GM12892 (cell line): ENCODE measurements at regions not wholly inside any gene's neighbourhood (a gene's known extent, or its start where the extent isn't known, plus 50 kb on each side); places are given as distances from the start of the nearest gene placed in this dataset.

ENCODE experiments used
- DNase-seq: peaks from one replicate; pipeline ENCODE4 v3.0.0; 2011; ENCODE audit not compliant: insufficient read length
- FAIRE-seq: peaks from 2 replicates; lab custom pipeline; 2011; peaks lifted over from hg19 to GRCh38; lab: Jason Lieb, UNC
- POLR2A ChIP-seq: IDR thresholded peaks from 2 replicates; pipeline ENCODE4 v1.6.1; 2011; ENCODE audit warnings: low read depth, low read length, control low read depth
- POLR2AphosphoS5 ChIP-seq: IDR thresholded peaks from 2 replicates; pipeline ENCODE4 v1.6.1; 2011; ENCODE audit warnings: low read depth, low read length, control low read depth
- TAF1 ChIP-seq: IDR thresholded peaks from 2 replicates; pipeline ENCODE4 v1.6.1; 2011; ENCODE audit warnings: low read depth, mild to moderate bottlenecking, control low read depth, low read length, borderline replicate concordance

- FAIRE-seq (no peak), DNase-seq (no peak)
- TF ChIP-seq POLR2AphosphoS5 (no peak), POLR2A (no peak), TAF1 (no peak)
Measured at GRCh38 chr20:60507087-60507694, 549.0 kb downstream of the CDH26 start.

DNA sequence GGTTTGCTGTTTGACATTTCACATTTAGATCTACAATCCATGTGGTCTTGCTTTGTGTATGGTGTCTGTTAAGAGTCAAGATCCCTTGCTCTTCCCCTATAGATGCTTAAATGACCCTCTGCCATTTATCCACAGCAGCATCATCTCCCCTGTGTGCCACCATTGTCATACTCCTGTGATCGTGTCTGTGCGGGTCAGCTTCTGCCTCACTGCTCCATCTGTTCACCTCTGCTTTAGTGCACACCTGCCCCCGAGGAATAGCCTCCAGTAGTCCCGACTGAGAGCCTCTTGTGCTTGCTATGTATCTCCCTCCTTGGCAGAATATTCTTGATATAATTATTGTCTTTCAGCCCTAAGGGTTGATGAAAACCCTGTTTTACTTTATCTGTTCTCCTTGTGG, 551.2 kb downstream of the CDH26 start:
- TF ChIP-seq POLR2A, result no peak
- FAIRE-seq (no peak), DNase-seq (no peak)

DNA sequence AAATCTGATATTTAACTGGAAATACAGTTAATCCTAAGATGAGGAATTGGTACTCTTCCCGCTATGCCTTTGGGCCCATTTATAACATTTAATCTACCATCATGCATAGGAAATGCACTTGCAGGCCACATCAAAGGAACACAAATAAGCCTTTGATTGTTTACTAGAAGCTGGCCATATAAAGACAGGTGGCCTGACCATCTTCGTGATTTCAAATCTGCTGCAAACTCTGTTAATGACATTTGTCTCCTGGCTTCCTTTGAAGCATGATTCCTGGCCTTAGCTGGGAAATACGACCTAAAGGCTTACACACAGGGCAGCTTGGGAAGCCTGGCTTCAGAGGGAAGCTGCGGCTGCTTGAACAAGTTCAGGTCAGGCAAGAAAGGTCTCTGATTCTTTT, 552.1 kb downstream of the CDH26 start:
- FAIRE-seq, result no peak
- no peak for DNase-seq
- no peak for TF ChIP-seq POLR2AphosphoS5
- TF ChIP-seq POLR2A, result no peak
- no peak for TF ChIP-seq TAF1

DNA sequence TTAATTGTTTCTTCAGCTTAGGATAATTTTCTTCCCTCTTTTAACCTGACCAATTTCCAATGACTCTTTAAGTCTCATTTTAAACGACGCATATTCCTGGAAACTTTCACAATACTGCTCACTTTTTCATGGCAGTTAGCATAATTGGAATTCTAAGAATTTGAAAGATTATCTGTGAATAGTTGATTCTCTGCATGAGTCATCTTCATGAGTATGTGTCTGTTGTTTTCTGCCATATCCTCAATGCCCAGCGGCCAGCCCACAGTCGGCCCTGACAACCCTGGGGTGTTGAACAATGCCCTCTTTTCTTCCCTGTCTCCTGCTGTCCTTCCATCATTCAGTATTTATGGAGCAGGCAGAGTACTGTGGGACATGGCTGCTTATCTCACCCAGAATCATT, 554.2 kb downstream of the CDH26 start:
- FAIRE-seq (no peak), DNase-seq (no peak)
- no peak for TF ChIP-seq TAF1

DNA sequence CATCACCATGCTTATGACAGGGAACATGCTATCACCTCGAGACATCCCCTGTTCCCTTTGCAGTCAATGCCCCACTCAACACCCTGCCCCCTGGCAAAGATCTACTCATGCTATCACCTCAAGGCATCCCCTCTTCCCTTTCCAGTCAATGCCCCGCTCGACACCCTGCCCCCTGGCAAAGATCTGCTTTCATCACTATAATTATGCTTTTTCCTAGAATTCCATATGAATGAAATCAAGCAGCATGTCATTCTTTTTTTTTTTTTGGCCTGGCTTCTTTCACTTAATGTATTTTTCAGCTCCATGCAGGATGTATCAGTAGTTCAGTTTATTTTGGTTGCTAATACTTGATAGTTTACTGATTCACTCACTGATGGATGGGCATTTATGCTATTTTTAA, 554.9 kb downstream of the CDH26 start:
- TF ChIP-seq TAF1 (no peak), POLR2A (no peak), POLR2AphosphoS5 (no peak)
- DNase-seq (no peak), FAIRE-seq (no peak)

DNA sequence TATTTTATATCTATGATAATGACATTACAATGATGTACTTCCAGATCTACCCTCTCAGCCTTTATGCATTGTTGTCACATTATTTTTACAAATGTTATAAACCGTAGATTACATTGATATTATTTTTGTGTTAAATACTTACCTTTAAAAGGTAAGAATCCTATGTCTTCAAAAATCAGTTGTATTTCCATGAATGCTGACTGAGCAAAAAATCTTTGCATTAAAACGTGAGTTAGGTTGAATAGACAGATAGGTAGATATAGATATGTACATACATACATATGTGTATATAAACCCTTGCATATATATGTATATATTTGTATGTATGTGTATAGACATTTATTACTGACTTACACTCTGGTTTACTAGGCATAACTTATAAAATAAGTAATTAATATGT, 558.2 kb downstream of the CDH26 start:
- DNase-seq (no peak), FAIRE-seq (no peak)
- TF ChIP-seq POLR2A (no peak), TAF1 (no peak), POLR2AphosphoS5 (no peak)

DNA sequence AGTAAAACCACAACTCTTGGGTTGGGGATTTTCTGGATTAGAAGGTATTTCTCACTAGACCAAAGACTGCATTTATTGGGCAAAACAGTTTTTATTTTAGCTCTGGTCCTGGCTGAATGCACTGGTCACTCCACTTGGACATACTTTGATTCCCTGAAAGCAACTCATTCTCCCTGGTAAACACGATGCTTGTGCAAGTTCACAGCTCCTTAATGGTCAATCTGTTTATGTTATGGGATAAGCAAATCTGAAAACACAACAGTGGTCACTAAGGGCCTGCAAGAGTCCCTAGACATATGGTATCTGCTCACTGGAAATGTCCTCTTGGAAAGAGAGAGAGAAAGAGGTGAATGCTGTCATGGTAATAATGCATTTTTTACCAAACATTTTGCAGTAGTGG, 559.8 kb downstream of the CDH26 start:
- FAIRE-seq, result no peak
- TF ChIP-seq POLR2AphosphoS5, result no peak
- no peak for DNase-seq

DNA sequence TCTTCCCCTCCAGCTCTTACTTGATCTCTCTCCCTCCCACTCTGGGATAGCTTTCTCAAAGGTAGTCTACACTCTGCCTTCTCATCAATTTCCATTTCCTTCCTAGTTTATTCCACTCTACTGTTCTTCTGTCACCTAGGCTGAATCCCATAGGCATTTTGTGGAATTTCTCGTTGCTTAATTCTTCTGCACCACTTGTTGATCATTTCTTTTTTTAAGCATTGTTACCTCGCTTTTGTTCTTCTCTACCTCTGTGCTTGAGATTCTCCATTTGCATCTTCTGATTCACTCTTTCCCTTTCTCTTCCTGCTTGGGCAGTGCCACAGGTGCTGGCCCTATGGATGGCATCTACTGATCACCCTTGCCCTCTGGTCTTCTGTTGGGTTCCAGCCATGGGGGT, 567.2 kb downstream of the CDH26 start:
- no peak for TF ChIP-seq POLR2A
- TF ChIP-seq TAF1, result no peak
- DNase-seq, result no peak
- FAIRE-seq, result no peak

GRCh38 chr20:60527656-60528055, 569.4 kb downstream of the CDH26 start:
- FAIRE-seq (no peak), DNase-seq (no peak)
- TF ChIP-seq POLR2AphosphoS5, result no peak
- no peak for TF ChIP-seq TAF1
- no peak for TF ChIP-seq POLR2A

DNA sequence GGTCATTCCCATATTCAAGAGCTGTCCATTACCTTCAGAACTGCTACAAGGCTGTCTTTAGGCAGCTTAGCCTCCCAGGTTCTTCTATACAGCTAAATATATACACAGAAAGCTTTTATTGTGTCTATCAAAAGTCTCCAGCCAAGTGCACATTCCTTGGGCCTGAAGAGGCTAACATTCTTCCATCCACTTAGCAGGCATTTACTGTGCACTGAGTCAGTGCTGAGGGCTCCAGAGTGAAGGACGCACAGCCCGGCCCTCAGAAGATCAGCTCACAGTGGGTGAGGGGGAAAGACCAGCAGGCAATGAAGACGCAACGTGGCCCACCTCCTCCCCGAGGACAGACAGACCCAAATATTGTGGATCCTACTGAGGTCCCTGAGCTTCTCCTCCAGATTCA, 569.9 kb downstream of the CDH26 start:
- TF ChIP-seq TAF1, result no peak
- TF ChIP-seq POLR2AphosphoS5, result no peak
- no peak for TF ChIP-seq POLR2A
- FAIRE-seq, result no peak

GRCh38 chr20:60529149-60529548, 570.9 kb downstream of the CDH26 start:
- no peak for DNase-seq
- TF ChIP-seq POLR2A (no peak), POLR2AphosphoS5 (no peak), TAF1 (no peak)
- FAIRE-seq, result no peak

More for the DNA sequence above, 569.9 kb downstream of the CDH26 start:
- DNase-seq, result no peak

DNA sequence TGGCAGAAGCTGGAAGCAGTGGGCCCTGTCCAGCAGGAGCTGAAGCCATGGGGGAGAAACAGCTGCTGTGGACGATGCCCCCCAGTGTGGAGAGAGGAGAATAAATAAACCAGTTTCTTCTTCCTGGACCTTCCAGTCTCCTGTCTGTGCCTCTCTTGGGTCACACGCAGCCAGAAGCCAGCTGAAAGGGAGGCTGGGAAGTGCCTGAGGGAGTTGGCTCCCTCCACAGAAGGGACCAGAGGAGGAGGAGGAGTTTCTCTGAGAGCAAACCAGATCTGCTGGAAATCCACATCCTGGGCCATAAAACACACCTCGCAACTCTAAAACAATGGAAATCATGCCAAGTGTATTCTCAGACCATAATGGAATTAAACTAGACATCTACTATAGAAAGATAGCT, 577.0 kb downstream of the CDH26 start:
- DNase-seq, result no peak
- TF ChIP-seq POLR2A (no peak), POLR2AphosphoS5 (no peak)
- no peak for FAIRE-seq

DNA sequence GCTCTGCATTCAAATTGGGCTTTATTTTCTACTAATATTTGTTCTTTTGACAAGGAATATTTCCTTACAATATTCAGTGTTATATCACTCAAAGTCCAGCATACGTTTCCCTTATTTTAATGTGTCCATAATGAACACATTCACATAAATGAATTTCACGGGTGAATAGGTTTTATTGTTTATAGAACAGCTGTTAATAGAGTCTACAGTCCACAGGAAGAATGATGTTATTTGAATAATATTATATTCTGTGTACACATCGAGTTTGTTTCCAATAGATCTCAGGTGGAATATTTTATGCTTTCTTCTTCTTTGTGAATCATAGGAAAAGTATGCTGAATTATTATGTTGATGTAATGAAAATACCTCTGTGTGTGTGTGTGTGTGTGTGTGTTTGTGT, 582.4 kb downstream of the CDH26 start:
- TF ChIP-seq TAF1, result no peak
- FAIRE-seq (no peak), DNase-seq (no peak)

DNA sequence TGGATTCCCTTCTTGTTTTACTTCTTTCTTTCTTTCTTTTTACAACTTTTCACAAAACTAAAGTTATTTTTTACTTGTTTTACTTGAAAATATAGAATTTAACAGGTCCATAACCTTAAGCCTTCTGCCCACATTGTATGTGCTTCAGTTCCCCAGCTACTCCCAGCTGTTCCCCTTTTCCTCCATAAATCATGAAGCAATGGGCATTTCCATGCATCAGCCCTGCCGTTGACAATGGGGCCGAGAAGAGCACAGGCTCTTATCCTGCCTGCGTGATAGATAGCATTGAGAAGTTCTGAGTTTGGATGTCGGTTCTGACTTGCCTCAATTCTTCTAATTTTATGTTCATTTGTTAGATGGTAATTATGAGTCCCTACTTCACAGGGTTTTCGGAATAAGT, 583.8 kb downstream of the CDH26 start:
- no peak for DNase-seq
- no peak for FAIRE-seq
- TF ChIP-seq POLR2A (no peak), POLR2AphosphoS5 (no peak), TAF1 (no peak)
